AG09319 (cell line): ENCODE measurements at regions not wholly inside any gene's neighbourhood (a gene's known extent, or its start where the extent isn't known, plus 50 kb on each side); places are given as distances from the start of the nearest gene placed in this dataset.

ENCODE experiments used
- DNase-seq: peaks from one replicate; pipeline ENCODE4 v3.0.0-alpha.2; 2010; ENCODE audit warnings: low read depth; ENCODE audit errors: extremely low read depth
- TF ChIP-seq, protein P1 (sequence below): IDR thresholded peaks from 2 replicates; pipeline ENCODE4 v1.5.1; 2011; ENCODE audit warnings: low read depth, mild to moderate bottlenecking, inconsistent platforms, low read length, moderate library complexity

DNA sequence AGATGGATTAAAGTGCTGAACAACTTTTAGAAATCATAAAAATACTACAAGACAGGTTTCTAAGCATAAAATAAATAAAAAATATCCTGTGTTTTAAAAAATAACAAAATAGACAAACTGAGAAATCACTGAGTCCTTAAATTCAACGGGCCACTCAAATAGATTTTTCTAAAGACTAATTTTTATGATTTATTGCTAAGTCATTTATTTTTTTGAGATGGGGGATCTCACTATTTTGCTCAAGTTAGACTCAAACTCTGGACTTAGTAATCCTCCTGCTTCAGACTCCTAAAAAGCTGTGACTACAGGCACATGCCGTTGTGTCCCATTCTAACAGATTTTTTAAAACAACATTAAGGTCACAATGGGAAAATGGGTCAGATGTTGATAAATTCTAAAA lies 121.0 kb upstream of the THSD7A start:
- TF ChIP-seq, protein P1, sequence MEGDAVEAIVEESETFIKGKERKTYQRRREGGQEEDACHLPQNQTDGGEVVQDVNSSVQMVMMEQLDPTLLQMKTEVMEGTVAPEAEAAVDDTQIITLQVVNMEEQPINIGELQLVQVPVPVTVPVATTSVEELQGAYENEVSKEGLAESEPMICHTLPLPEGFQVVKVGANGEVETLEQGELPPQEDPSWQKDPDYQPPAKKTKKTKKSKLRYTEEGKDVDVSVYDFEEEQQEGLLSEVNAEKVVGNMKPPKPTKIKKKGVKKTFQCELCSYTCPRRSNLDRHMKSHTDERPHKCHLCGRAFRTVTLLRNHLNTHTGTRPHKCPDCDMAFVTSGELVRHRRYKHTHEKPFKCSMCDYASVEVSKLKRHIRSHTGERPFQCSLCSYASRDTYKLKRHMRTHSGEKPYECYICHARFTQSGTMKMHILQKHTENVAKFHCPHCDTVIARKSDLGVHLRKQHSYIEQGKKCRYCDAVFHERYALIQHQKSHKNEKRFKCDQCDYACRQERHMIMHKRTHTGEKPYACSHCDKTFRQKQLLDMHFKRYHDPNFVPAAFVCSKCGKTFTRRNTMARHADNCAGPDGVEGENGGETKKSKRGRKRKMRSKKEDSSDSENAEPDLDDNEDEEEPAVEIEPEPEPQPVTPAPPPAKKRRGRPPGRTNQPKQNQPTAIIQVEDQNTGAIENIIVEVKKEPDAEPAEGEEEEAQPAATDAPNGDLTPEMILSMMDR: no peak
- no peak for DNase-seq

DNA sequence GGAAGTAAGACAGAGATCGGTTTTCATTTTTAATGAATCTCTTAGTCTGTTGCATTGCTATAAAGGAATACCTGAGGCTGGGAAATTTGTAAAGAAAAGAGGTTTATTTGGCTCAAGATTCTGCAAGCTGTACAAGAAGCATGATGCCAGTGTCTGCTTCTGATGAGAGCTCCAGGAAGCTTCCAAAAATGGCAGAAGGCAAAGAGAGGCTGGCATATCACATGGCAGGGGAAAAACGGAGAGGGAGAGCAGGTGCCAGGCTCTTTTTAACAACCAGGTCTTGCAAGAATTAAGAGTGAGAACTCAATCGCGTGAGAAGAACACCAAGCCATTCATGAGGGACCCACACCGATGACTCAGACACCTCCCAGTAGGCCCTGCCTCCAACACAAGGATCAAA lies 125.0 kb upstream of the THSD7A start:
- TF ChIP-seq, protein P1: no peak
- no peak for DNase-seq

DNA sequence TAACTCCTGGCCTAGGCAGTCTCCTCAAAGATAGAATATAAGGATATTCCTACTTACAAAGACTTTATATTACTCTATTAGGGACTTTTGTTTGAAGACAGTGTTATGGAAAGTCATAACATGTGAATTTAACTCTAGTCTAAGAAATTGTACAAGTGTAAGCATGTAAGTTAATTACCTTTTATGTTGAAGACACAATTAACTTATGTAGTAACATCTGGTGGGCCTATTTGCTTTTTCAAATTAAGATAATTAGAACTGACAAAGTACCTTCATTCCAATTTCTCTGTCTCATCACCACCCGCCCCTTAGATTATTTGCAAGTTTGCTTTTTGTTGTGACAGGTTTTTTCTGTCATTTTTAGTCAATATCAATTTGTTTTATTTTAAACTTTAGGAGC lies 126.0 kb upstream of the THSD7A start:
- TF ChIP-seq, protein P1: no peak
- no peak for DNase-seq

DNA sequence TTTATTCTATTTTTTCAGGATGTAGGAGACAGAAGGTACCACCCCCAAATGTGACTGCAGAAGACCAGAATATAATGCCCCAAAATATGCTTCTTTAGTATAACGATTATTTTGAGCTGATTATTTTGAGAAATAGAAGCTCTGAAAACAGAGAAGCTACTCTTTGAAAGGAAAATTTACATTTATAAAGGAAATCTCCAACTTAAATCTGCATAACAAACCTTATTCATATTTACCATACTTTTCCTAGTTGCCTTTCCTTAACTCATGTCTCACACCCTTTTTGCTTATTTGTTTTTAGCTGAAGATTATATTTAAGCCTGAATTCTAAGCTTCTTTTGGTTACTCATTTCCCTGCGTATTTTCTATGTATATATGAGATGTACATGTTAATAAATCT lies 127.1 kb upstream of the THSD7A start:
- TF ChIP-seq, protein P1: no peak
- no peak for DNase-seq

DNA sequence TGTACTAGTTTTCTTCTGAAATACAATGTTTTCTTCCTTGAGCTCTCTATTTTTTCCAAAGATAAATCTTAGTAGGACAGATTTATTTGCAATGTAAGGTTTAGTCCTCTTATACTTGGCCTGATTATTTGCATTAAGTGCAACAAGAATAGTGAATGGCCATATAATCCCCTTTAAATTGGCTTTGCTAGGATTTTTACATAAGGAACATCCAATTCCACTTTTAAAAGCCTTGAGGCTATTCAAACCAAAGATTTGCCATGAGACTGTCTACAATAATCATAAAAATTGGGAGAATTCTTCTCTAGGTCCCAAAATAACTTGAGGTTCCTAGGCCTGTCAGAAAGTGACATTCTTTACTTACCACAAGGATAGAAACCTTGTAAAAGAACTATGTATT lies 128.6 kb upstream of the THSD7A start:
- no peak for DNase-seq
- TF ChIP-seq, protein P1: no peak

DNA sequence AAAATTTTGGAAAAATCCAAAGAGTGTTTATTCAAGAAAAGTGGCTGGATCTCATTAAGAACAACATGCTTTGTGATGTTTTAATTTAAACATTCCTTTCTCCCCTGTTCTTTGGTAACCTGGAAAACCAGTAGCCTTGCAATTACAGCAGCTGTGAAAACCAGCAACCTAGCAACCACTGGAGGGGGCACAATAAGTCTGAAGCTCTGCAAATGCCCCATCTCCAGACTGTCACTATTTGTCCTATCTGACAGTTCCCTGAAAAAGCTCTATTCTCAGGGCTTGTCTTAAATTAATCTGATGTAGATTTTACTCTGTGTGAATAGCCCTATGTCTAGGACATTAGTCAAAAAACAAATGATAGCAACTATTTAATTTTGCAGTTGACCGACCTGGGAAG lies 137.6 kb upstream of the THSD7A start:
- DNase-seq: no peak
- TF ChIP-seq, protein P1: no peak

DNA sequence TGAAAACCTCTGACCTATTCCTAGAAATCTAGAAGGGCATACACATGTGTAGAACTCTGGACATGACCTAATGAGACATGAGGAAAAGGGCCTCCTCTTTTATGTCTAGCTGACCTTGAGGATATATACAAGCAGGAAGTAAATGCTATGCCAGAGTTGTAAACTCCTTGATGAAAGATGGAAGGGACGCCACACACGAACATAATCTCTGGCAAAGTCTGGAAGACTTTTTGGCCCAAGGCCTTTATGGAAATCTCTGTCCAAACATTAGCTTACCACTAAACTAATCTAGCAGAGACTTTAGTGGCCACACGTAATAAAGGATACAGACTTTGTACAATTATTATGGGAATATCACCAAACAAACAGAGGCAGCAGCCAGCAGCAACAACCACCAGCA lies 138.1 kb upstream of the THSD7A start:
- TF ChIP-seq, protein P1: no peak
- no peak for DNase-seq
